ENCODE measurements at regions not wholly inside any gene's neighbourhood (a gene's known extent, or its start where the extent isn't known, plus 50 kb on each side); places are given as distances from the start of the nearest gene placed in this dataset.

DNA sequence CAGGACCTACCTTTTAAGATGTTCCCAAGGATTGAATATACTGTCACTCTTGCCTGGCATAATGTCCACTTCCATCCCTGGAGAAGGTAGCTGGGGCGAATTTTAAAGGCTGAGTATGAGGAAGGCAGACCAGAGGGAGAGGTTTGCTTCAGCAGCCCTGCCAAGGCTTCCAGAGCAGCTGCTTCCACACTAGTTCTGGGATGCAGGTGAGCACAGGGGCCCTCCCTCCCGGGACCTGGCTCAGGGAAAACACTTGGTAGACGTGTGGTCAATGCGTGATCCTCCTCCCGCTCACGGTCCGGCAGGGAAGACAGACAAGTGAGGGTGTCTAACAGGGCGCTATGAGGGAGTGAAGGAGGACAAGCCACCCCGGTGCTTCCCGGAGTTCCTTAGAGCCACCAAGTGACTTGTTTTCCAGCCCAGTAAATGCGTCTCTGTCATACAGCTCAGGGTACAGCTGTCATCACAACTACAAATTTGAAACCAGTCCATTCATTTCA lies 327.6 kb downstream of the ARRDC4 start:
- TF ChIP-seq, protein P1, sequence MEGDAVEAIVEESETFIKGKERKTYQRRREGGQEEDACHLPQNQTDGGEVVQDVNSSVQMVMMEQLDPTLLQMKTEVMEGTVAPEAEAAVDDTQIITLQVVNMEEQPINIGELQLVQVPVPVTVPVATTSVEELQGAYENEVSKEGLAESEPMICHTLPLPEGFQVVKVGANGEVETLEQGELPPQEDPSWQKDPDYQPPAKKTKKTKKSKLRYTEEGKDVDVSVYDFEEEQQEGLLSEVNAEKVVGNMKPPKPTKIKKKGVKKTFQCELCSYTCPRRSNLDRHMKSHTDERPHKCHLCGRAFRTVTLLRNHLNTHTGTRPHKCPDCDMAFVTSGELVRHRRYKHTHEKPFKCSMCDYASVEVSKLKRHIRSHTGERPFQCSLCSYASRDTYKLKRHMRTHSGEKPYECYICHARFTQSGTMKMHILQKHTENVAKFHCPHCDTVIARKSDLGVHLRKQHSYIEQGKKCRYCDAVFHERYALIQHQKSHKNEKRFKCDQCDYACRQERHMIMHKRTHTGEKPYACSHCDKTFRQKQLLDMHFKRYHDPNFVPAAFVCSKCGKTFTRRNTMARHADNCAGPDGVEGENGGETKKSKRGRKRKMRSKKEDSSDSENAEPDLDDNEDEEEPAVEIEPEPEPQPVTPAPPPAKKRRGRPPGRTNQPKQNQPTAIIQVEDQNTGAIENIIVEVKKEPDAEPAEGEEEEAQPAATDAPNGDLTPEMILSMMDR (conservative IDR thresholded peaks at IDR 0.05), result no peak
- TF ChIP-seq ZFX (IDR thresholded peaks at IDR 0.05), result no peak
